B cell (primary cell): ENCODE measurements at regions not wholly inside any gene's neighbourhood (a gene's known extent, or its start where the extent isn't known, plus 50 kb on each side); places are given as distances from the start of the nearest gene placed in this dataset.
A peak's percentile ranks its signal among the peaks of the same experiment; 100 is the strongest.

ENCODE experiments used
- ATAC-seq: fragments of 200-7000 bp; cut with Tn5 transposase; one replicate; pipeline ENCODE4 v1.10.0; 2021; ENCODE audit warnings: low read depth, mild to moderate bottlenecking, moderate number of reproducible peaks, moderate library complexity
- CTCF ChIA-PET: fragments of 350-600 bp; sonication (Branson Sonifier 250); formaldehyde crosslinking; loops from one replicate; lab custom pipeline; 2021; ENCODE audit warnings: antibody characterized with exemption, inconsistent platforms; lab: Charles Lee
- POLR2A ChIA-PET: fragments of 350-600 bp; sonication (Branson Sonifier 250); formaldehyde crosslinking; loops from one replicate; lab custom pipeline; 2021; ENCODE audit warnings: antibody characterized with exemption; lab: Charles Lee
- DNase-seq: peaks from one replicate; pipeline ENCODE4 v3.0.0; 2013
- H2AFZ ChIP-seq: 2 replicates; pipeline ENCODE4 v1.6.1; 2012; ENCODE audit warnings: mild to moderate bottlenecking, low read depth, low read length; ENCODE audit not compliant: insufficient read depth, poor library complexity, severe bottlenecking
- H3K27ac ChIP-seq, 2 donors: 1 replicate in 1 of 2; 2 replicates in 1 of 2; pipeline ENCODE4 v1.5.1; 2012 to 2013; ENCODE audit warnings: low read length in 2 of 2, mild to moderate bottlenecking in 2 of 2, moderate library complexity in 1 of 2
- H3K27me3 ChIP-seq, 4 experiments: fragments of 200-600 bp in 1 of 4; sonication (generic) in 1 of 4; replicated peaks in 1 of 4; 1 replicate in 2 of 4; 2 replicates in 2 of 4; pipeline versions ENCODE4 v1.6.1 to v1.7.0; 2013 to 2016; ENCODE audit warnings: low read length in 3 of 4, mild to moderate bottlenecking in 2 of 4, mixed read lengths in 1 of 4, moderate library complexity in 1 of 4; ENCODE audit not compliant: insufficient read depth in 4 of 4, control insufficient read depth in 3 of 4; ENCODE audit errors: control extremely low read depth in 1 of 4
- H3K36me3 ChIP-seq, 2 experiments: replicated peaks in 1 of 2; 1 replicate in 1 of 2; 2 replicates in 1 of 2; pipeline versions ENCODE4 v1.6.1 to v1.7.1; 2013; ENCODE audit warnings: low read length in 1 of 2; ENCODE audit not compliant: insufficient read depth in 2 of 2, control insufficient read depth in 1 of 2; ENCODE audit errors: control extremely low read depth in 1 of 2, extremely low read depth in 1 of 2
- H3K4me1 ChIP-seq, 2 donors: fragments of 200-600 bp in 1 of 2; sonication (generic) in 1 of 2; 1 replicate in 1 of 2; 2 replicates in 1 of 2; pipeline versions ENCODE4 v1.5.1 to v1.6.1; 2013 to 2017; ENCODE audit warnings: low read length in 2 of 2; ENCODE audit not compliant: control insufficient read depth in 2 of 2, insufficient read depth in 2 of 2
- H3K4me2 ChIP-seq: replicated peaks from 2 replicates; pipeline ENCODE3; 2012; ENCODE audit warnings: mild to moderate bottlenecking, low read depth, low read length; ENCODE audit not compliant: poor library complexity, severe bottlenecking
- H3K4me3 ChIP-seq, 5 experiments: fragments of 200-600 bp in 1 of 5; sonication (generic) in 1 of 5; 1 replicate in 3 of 5; 2 replicates in 2 of 5; pipeline versions ENCODE4 v1.5.1 to v1.7.0; 2011 to 2016; ENCODE audit warnings: low read length in 4 of 5, mild to moderate bottlenecking in 4 of 5, low read depth in 2 of 5, control low read depth in 1 of 5, moderate library complexity in 1 of 5; ENCODE audit not compliant: insufficient read depth in 1 of 5; ENCODE audit errors: control extremely low read depth in 1 of 5, extremely low read depth in 1 of 5
- H3K79me2 ChIP-seq: fragments of 200-600 bp; sonication (generic); one replicate; pipeline ENCODE4 v1.6.0; 2016; ENCODE audit warnings: low read length; ENCODE audit not compliant: control insufficient read depth, insufficient read depth
- H3K9ac ChIP-seq: fragments of 200-600 bp; sonication (generic); 2 replicates; pipeline ENCODE4 v1.6.1; 2017; ENCODE audit warnings: mild to moderate bottlenecking, low read length, moderate library complexity
- H3K9me3 ChIP-seq, 3 donors: one replicate each; pipeline versions ENCODE4 v1.6.1 to v1.7.1; 2013; ENCODE audit warnings: low read length in 2 of 3; ENCODE audit not compliant: control insufficient read depth in 2 of 3, insufficient read depth in 1 of 3; ENCODE audit errors: control extremely low read depth in 1 of 3
- H4K20me1 ChIP-seq: 2 replicates; pipeline ENCODE4 v1.6.0; 2012; ENCODE audit warnings: mild to moderate bottlenecking, low read length; ENCODE audit not compliant: insufficient read depth, control insufficient read depth, poor library complexity, severe bottlenecking
- H3K27ac Mint-ChIP-seq: one replicate; pipeline ENCODE4 v1.8.0; 2021; ENCODE audit warnings: mixed read lengths
- H3K27me3 Mint-ChIP-seq: one replicate; pipeline ENCODE4 v1.8.0; 2021; ENCODE audit warnings: mixed read lengths
- H3K4me1 Mint-ChIP-seq: one replicate; pipeline ENCODE4 v1.8.0; 2021; ENCODE audit warnings: mixed read lengths
- H3K4me3 Mint-ChIP-seq: one replicate; pipeline ENCODE4 v1.8.0; 2021; ENCODE audit warnings: mixed read lengths
- H3K9me3 Mint-ChIP-seq: one replicate; pipeline ENCODE4 v1.8.0; 2022; ENCODE audit warnings: mixed read lengths; ENCODE audit not compliant: insufficient read depth
- EZH2 ChIP-seq: IDR thresholded peaks from 2 replicates; pipeline ENCODE4 v1.6.1; 2012; ENCODE audit warnings: borderline replicate concordance, low read depth, mild to moderate bottlenecking, moderate library complexity, low read length; ENCODE audit not compliant: insufficient read depth, poor library complexity, severe bottlenecking
- WGBS: methylation state at CpG from one replicate; pipeline ENCODE4 v1.1.5; 2013; ENCODE audit warnings: missing lambda C conversion rate; ENCODE audit not compliant: insufficient coverage; 5-methylcytosine and 5-hydroxymethylcytosine counted together
- intact Hi-C: fragments of 100-400 bp; cut with micrococcal nuclease; formaldehyde crosslinking; loops from one replicate; pipeline ENCODE4 v1.10.0; 2022
- TF ChIP-seq, protein P1 (sequence below): fragments of 200-600 bp; IDR thresholded peaks from one replicate; pipeline ENCODE4 v1.8.0; 2022; ENCODE audit warnings: antibody characterized with exemption, mild to moderate bottlenecking

DNA sequence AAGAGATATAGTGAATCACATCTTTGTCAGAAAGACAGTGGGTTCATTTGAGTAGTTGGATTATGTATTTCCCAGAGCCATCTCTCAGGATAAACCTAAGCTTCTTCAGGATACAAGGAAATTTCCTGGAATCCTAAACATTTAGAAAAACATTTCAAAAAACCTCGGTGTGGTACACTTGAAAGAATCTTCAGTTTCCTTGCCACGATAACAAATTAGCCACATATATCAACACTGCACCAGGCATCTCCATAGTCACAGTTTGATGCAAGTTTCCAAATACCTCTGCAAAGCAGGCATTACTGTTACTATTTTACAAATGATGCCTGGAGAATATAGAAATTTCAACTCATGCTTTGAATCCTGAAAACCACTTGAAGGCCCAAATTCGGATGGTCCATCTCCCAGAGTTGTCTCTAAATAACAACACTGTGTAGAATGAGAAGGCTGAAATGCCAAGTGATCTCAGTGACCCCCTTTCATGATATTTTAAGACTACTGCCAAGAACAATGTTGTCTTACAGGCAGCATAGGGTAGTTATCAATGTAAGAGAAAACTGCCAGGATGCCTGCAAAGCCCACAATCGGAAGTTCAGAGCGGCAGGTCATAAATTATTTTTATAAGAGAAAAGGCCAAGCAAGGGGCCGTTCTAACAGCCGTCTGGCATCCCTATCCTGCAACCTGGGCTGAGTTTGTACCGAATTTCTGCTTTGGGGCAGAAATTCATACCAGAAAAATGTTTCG is 307.9 kb downstream of the TXNL1 start:
- ChIA-PET CTCF (no interaction called here), POLR2A (no interaction called here)
- no peak overlapping the region for H3K9ac ChIP-seq
- no peaks in the 10 kb centered on the region for H3K4me1 Mint-ChIP-seq
- H3K27ac Mint-ChIP-seq = no peak overlapping the region
- intact Hi-C loops = no loop called here
- no peaks in the 10 kb centered on the region for H3K79me2 ChIP-seq
- no peaks in the 10 kb centered on the region for H3K4me1 ChIP-seq
- no peak overlapping the region for H3K4me2 ChIP-seq
- TF ChIP-seq, protein P1, sequence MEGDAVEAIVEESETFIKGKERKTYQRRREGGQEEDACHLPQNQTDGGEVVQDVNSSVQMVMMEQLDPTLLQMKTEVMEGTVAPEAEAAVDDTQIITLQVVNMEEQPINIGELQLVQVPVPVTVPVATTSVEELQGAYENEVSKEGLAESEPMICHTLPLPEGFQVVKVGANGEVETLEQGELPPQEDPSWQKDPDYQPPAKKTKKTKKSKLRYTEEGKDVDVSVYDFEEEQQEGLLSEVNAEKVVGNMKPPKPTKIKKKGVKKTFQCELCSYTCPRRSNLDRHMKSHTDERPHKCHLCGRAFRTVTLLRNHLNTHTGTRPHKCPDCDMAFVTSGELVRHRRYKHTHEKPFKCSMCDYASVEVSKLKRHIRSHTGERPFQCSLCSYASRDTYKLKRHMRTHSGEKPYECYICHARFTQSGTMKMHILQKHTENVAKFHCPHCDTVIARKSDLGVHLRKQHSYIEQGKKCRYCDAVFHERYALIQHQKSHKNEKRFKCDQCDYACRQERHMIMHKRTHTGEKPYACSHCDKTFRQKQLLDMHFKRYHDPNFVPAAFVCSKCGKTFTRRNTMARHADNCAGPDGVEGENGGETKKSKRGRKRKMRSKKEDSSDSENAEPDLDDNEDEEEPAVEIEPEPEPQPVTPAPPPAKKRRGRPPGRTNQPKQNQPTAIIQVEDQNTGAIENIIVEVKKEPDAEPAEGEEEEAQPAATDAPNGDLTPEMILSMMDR = no peak
- no peak for TF ChIP-seq EZH2
- no peaks in the 10 kb centered on the region for H3K9me3 ChIP-seq
- H3K36me3 ChIP-seq = no peaks in the 10 kb centered on the region
- H3K27ac ChIP-seq = no peak overlapping the region
- no peak overlapping the region for H3K4me3 Mint-ChIP-seq
- DNase-seq (no peak), ATAC-seq (no peak)
- H4K20me1 ChIP-seq = no peaks in the 10 kb centered on the region
- no peaks in the 10 kb centered on the region for H3K9me3 Mint-ChIP-seq
- 23% methylated on average over 4 of the region's 9 CpGs for WGBS
- H3K27me3 ChIP-seq = no peaks in the 10 kb centered on the region
- H3K4me3 ChIP-seq = no peak overlapping the region
- H2AFZ ChIP-seq = peak overlapping the region; percentile 39
- no peaks in the 10 kb centered on the region for H3K27me3 Mint-ChIP-seq

DNA sequence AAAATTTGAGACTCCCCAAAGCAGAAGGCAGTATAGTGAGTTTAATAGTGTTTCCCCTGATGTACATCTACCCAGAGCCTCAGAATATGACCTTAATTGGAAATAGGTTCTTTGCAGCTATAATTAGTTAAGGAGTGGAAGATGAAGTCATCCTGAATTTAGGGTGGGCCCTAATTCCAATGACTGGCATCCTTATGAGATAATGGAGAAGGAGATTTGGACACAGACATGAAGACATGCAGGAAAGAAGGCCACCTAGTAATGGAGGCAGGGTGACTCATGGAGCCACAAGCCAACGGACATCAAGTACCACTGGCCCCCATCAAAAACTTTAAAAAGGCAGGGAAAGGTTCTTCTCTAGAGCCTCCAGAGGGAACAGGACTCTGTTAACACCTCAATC is 308.9 kb downstream of the TXNL1 start:
- ChIA-PET CTCF (no interaction called here), POLR2A (no interaction called here)
- no peak overlapping the region for H3K4me3 Mint-ChIP-seq
- no peaks in the 10 kb centered on the region for H3K4me1 Mint-ChIP-seq
- H3K79me2 ChIP-seq = no peaks in the 10 kb centered on the region
- no peak overlapping the region for H3K4me3 ChIP-seq
- H3K27ac Mint-ChIP-seq = no peak overlapping the region
- no CpG with 5 or more reads among the region's 1 CpG for WGBS
- TF ChIP-seq EZH2 = no peak
- TF ChIP-seq, protein P1 = no peak
- H3K9me3 Mint-ChIP-seq = no peaks in the 10 kb centered on the region
- no peak for DNase-seq
- no peak overlapping the region for H3K9ac ChIP-seq
- H3K36me3 ChIP-seq = no peaks in the 10 kb centered on the region
- H2AFZ ChIP-seq = no peak overlapping the region
- intact Hi-C loops = no loop called here
- H3K27me3 ChIP-seq = no peaks in the 10 kb centered on the region
- no peaks in the 10 kb centered on the region for H3K9me3 ChIP-seq
- no peak overlapping the region for H3K27ac ChIP-seq
- no peaks in the 10 kb centered on the region for H3K4me1 ChIP-seq
- H3K4me2 ChIP-seq = no peak overlapping the region
- no peak for ATAC-seq
- H4K20me1 ChIP-seq = no peaks in the 10 kb centered on the region
- H3K27me3 Mint-ChIP-seq = no peaks in the 10 kb centered on the region
